ENCODE measurements at regions not wholly inside any gene's neighbourhood (a gene's known extent, or its start where the extent isn't known, plus 50 kb on each side); places are given as distances from the start of the nearest gene placed in this dataset.

GRCh38 chr2:2570360-2570759, 239.3 kb upstream of the MYT1L start:
- TF ChIP-seq, protein P1, sequence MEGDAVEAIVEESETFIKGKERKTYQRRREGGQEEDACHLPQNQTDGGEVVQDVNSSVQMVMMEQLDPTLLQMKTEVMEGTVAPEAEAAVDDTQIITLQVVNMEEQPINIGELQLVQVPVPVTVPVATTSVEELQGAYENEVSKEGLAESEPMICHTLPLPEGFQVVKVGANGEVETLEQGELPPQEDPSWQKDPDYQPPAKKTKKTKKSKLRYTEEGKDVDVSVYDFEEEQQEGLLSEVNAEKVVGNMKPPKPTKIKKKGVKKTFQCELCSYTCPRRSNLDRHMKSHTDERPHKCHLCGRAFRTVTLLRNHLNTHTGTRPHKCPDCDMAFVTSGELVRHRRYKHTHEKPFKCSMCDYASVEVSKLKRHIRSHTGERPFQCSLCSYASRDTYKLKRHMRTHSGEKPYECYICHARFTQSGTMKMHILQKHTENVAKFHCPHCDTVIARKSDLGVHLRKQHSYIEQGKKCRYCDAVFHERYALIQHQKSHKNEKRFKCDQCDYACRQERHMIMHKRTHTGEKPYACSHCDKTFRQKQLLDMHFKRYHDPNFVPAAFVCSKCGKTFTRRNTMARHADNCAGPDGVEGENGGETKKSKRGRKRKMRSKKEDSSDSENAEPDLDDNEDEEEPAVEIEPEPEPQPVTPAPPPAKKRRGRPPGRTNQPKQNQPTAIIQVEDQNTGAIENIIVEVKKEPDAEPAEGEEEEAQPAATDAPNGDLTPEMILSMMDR (IDR thresholded peaks at IDR 0.05; ENCODE audit: insufficient read depth, missing control alignments) = no peak
- DNase-seq (ENCODE audit: insufficient read length, low spot score) (no peak), FAIRE-seq (no peak)

- TF ChIP-seq, protein P1 (IDR thresholded peaks at IDR 0.05; ENCODE audit: insufficient read depth, missing control alignments) = no peak
- DNase-seq (ENCODE audit: insufficient read length, low spot score) (no peak), FAIRE-seq (no peak)
Observed at GRCh38 chr2:2569836-2570235, 238.8 kb upstream of the MYT1L start.

GRCh38 chr2:2569306-2569705, 238.2 kb upstream of the MYT1L start:
- TF ChIP-seq, protein P1 (IDR thresholded peaks at IDR 0.05; ENCODE audit: insufficient read depth, missing control alignments) = no peak
- no peak for DNase-seq (ENCODE audit: insufficient read length, low spot score)
- no peak for FAIRE-seq

DNA sequence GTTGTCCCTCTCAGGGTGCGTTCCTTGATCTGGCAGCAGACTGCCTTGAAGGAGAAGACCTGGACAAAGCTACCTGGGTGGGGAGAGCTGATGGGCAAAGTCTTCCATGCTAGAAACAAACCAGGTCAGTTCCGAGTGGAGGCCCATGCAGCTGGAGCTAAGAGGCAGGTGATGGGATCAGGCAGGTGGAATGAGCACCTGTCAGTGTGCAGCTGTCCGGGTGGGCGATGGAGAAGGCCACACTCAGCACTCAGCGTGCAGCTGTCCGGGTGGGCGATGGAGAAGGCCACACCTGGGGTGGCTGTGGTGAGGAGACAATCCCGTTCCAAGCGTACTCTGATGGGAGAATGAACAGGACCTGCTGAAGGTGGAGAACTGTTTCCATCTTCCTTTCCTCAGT, 237.3 kb upstream of the MYT1L start:
- TF ChIP-seq, protein P1 (IDR thresholded peaks at IDR 0.05; ENCODE audit: insufficient read depth, missing control alignments) = no peak
- no peak for DNase-seq (ENCODE audit: insufficient read length, low spot score)
- no peak for FAIRE-seq

DNA sequence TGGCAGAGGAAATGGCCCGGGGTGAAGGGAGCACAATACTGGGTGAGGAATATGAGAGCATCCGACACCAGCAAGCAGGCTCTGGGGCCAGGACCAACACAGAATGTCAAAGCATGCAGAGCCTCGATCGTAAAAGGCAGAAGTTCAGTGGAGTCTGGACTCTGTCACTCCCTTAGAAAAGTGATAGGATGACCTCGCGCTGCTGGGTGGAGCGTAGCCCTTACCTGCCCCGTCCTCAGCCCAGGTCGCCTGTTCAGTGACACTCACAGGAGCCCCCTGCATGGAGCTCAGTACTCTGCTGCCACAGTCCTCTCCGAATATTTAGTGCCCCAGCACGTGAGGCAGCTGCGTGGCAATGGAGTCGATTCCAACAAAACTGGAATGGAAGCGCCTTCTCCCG, 236.7 kb upstream of the MYT1L start:
- DNase-seq (ENCODE audit: insufficient read length, low spot score) = no peak
- TF ChIP-seq, protein P1 (IDR thresholded peaks at IDR 0.05; ENCODE audit: insufficient read depth, missing control alignments) = no peak
- no peak for FAIRE-seq

GRCh38 chr2:2566396-2567323, 235.6 kb upstream of the MYT1L start:
- TF ChIP-seq, protein P1 (IDR thresholded peaks at IDR 0.05; ENCODE audit: insufficient read depth, missing control alignments) = no peak
- no peak for DNase-seq (ENCODE audit: insufficient read length, low spot score)
- FAIRE-seq = no peak

GRCh38 chr2:2565671-2566070, 234.6 kb upstream of the MYT1L start:
- no peak for FAIRE-seq
- DNase-seq (ENCODE audit: insufficient read length, low spot score) = peak; percentile 11
- TF ChIP-seq, protein P1 (IDR thresholded peaks at IDR 0.05; ENCODE audit: insufficient read depth, missing control alignments) = no peak

Measured in D721Med (cell line).